MCF 10A (cell line): ENCODE measurements at regions not wholly inside any gene's neighbourhood (a gene's known extent, or its start where the extent isn't known, plus 50 kb on each side); places are given as distances from the start of the nearest gene placed in this dataset.

ENCODE experiments used
- BruUV-seq: library from RNA; stranded (reverse); fragments of 400-500 nt; replicated peaks from 2 replicates; lab custom pipeline; 2021; lab: Mats Ljungman, UMichigan
- CTCF ChIA-PET: fragments of 300-600 bp; sonication (Branson Sonifier 250); formaldehyde crosslinking; extraction: SDS; loops from one replicate; lab custom pipeline; 2021; ENCODE audit warnings: antibody characterized with exemption, inconsistent platforms; lab: Yijun Ruan, JAX
- POLR2A ChIA-PET: fragments of 300-600, 350-650 bp; sonication (Branson Sonifier 250); formaldehyde crosslinking; extraction: SDS; loops from one replicate; lab custom pipeline; 2020; ENCODE audit warnings: antibody characterized with exemption, inconsistent platforms; lab: Yijun Ruan, JAX
- DNase-seq: peaks from one replicate; pipeline ENCODE4 v3.0.0-alpha.2; 2018; ENCODE audit not compliant: unreplicated experiment
- H3K27ac Mint-ChIP-seq: one replicate; pipeline ENCODE4 v1.8.0; 2022; ENCODE audit warnings: mild to moderate bottlenecking, low read depth, mixed read lengths; ENCODE audit not compliant: unreplicated experiment
- H3K27me3 Mint-ChIP-seq: one replicate; pipeline ENCODE4 v1.8.0; 2022; ENCODE audit warnings: mixed read lengths; ENCODE audit not compliant: insufficient read depth, unreplicated experiment
- H3K36me3 Mint-ChIP-seq: one replicate; pipeline ENCODE4 v1.8.0; 2022; ENCODE audit warnings: mild to moderate bottlenecking, moderate library complexity, mixed read lengths; ENCODE audit not compliant: insufficient read depth, unreplicated experiment
- H3K4me1 Mint-ChIP-seq: one replicate; pipeline ENCODE4 v1.8.0; 2022; ENCODE audit warnings: mixed read lengths; ENCODE audit not compliant: insufficient read depth, unreplicated experiment
- H3K4me3 Mint-ChIP-seq: one replicate; pipeline ENCODE4 v1.8.0; 2022; ENCODE audit warnings: mild to moderate bottlenecking, moderate library complexity, mixed read lengths; ENCODE audit not compliant: unreplicated experiment
- H3K9me3 Mint-ChIP-seq: one replicate; pipeline ENCODE4 v1.8.0; 2022; ENCODE audit warnings: mixed read lengths; ENCODE audit not compliant: unreplicated experiment
- intact Hi-C: fragments of 100-400 bp; cut with micrococcal nuclease; formaldehyde crosslinking; loops from 2 replicates; pipeline ENCODE4 v1.14.1; 2022
- TF ChIP-seq, protein P1 (sequence below): fragments of 200-600 bp; IDR thresholded peaks from one replicate; pipeline ENCODE4 v1.8.0; 2022; ENCODE audit warnings: antibody characterized with exemption, mild to moderate bottlenecking; ENCODE audit not compliant: unreplicated experiment

GRCh38 chr13:31442571-31442970, 242.8 kb downstream of the B3GLCT start:
- no TSS peak for BruUV-seq
- no peak overlapping the region for H3K4me3 Mint-ChIP-seq
- DNase-seq, result no peak
- TF ChIP-seq, protein P1, sequence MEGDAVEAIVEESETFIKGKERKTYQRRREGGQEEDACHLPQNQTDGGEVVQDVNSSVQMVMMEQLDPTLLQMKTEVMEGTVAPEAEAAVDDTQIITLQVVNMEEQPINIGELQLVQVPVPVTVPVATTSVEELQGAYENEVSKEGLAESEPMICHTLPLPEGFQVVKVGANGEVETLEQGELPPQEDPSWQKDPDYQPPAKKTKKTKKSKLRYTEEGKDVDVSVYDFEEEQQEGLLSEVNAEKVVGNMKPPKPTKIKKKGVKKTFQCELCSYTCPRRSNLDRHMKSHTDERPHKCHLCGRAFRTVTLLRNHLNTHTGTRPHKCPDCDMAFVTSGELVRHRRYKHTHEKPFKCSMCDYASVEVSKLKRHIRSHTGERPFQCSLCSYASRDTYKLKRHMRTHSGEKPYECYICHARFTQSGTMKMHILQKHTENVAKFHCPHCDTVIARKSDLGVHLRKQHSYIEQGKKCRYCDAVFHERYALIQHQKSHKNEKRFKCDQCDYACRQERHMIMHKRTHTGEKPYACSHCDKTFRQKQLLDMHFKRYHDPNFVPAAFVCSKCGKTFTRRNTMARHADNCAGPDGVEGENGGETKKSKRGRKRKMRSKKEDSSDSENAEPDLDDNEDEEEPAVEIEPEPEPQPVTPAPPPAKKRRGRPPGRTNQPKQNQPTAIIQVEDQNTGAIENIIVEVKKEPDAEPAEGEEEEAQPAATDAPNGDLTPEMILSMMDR, result no peak
- H3K9me3 Mint-ChIP-seq, result no peaks in the 10 kb centered on the region
- ChIA-PET CTCF (interaction anchor here (0.6 to 0.7 kb wide), 2 partner anchors 18 to 50 kb away, joined by 3 to 4 read pairs; no protein-coding TSS in a partner anchor), POLR2A (no interaction called here)
- no peaks in the 10 kb centered on the region for H3K4me1 Mint-ChIP-seq
- no peaks in the 10 kb centered on the region for H3K36me3 Mint-ChIP-seq
- peaks cover 44% of the 10 kb centered on the region for H3K27me3 Mint-ChIP-seq
- intact Hi-C loops, result no loop called here
- H3K27ac Mint-ChIP-seq, result no peak overlapping the region

DNA sequence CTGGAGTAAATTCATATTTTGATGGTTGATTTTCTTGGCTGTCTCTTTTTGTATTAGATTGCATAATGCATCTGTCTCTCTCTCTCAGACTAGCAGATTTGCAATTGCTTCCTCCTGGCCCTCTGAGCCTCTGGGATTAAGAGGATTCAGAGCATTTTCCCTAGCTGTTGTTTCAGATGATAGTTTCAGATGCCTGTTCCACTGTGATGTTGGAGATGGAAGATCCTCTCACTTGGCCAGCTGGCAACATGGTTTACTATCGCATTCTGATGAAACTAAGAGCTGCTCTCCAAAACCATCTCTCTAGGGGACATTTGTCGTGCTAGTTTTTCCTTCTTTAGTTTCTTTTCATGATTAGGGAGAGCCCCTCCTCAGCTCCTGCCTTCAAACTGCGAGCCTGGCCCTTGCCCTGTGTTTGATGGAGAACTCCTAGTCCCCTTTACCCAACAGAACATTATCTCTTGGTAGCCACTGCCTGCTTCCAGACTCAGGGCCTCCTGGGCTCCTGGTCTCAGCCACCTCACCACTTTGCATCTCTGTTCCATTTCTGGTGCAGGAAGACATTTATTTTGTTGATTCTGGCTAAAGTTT, 244.6 kb downstream of the B3GLCT start:
- ChIA-PET POLR2A (no interaction called here), CTCF (interaction anchor here (1.5 kb wide), 1 partner anchor 13 kb away, joined by 4 read pairs; no protein-coding TSS in a partner anchor)
- no peaks in the 10 kb centered on the region for H3K9me3 Mint-ChIP-seq
- no peak overlapping the region for H3K4me3 Mint-ChIP-seq
- no peak for DNase-seq
- intact Hi-C loops, result no loop called here
- TF ChIP-seq, protein P1, result no peak
- H3K27ac Mint-ChIP-seq, result no peak overlapping the region
- no TSS peak for BruUV-seq
- H3K36me3 Mint-ChIP-seq, result no peaks in the 10 kb centered on the region
- peaks cover 60% of the 10 kb centered on the region for H3K27me3 Mint-ChIP-seq
- H3K4me1 Mint-ChIP-seq, result no peaks in the 10 kb centered on the region

DNA sequence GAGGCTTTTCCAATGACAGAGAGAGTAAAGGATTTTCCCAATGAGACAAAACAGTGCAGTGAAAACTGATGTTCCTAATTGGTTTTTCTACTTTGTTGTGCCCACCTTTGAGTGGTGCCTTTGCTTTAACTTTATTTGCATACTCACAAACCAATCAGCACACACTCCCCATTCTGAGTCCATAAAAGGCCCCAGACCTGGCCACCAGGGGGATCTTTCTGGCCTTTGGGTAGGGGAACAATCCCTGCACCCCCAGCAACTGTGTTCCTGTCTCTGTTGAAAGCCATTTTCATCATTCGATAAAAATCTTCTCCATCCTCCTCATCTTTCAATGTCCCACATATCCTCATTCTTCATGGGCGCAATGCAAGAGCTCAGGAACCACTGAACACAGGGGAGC, 252.8 kb downstream of the B3GLCT start:
- H3K9me3 Mint-ChIP-seq, result no peaks in the 10 kb centered on the region
- no peaks in the 10 kb centered on the region for H3K36me3 Mint-ChIP-seq
- no peak overlapping the region for H3K4me3 Mint-ChIP-seq
- DNase-seq, result no peak
- intact Hi-C loops, result no loop called here
- ChIA-PET CTCF (interaction anchor here (0.5 to 1.0 kb wide), 3 partner anchors 87 to 341 kb away, joined by 3 to 4 read pairs (median 3); no protein-coding TSS in a partner anchor), POLR2A (no interaction called here)
- no peaks in the 10 kb centered on the region for H3K4me1 Mint-ChIP-seq
- H3K27me3 Mint-ChIP-seq, result peaks cover 64% of the 10 kb centered on the region
- BruUV-seq, result no TSS peak
- H3K27ac Mint-ChIP-seq, result no peak overlapping the region
- TF ChIP-seq, protein P1, result no peak

GRCh38 chr13:31455581-31455980, 255.8 kb downstream of the B3GLCT start:
- Mint-ChIP-seq H3K4me1 (no peaks in the 10 kb centered on the region), H3K36me3 (no peaks in the 10 kb centered on the region), H3K9me3 (no peaks in the 10 kb centered on the region), H3K27ac (no peak overlapping the region), H3K27me3 (peaks cover 47% of the 10 kb centered on the region), H3K4me3 (no peak overlapping the region)
- TF ChIP-seq, protein P1, result no peak
- POLR2A ChIA-PET, result interaction anchor here (0.6 kb wide), 1 partner anchor 63 kb away, joined by 3 read pairs; no protein-coding TSS in a partner anchor
- CTCF ChIA-PET, result no interaction called here
- BruUV-seq, result no TSS peak
- no peak for DNase-seq
- intact Hi-C loops, result no loop called here
